ENCODE measurements at regions not wholly inside any gene's neighbourhood (a gene's known extent, or its start where the extent isn't known, plus 50 kb on each side); places are given as distances from the start of the nearest gene placed in this dataset.

DNA sequence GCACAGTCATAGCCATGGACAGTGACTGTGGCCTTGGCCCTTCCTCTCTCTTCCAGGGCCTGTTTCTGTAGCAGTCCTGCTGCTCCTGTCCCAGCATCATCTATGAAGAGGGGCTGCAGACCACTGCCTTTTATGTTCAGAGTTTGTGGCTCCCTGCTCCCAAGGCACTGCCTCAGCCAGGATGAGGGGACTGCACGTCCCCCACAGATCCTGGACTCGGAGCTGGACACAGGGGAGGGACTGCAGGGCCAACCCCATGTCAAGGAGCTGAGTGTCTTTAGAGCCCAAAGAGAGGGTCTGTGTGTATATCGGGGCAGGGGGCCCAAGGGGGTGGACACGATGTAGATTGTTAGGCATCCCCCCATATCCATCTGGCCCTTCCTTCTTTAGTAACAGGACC, 60.6 kb upstream of the DIO3 start:
- TF ChIP-seq, protein P1, sequence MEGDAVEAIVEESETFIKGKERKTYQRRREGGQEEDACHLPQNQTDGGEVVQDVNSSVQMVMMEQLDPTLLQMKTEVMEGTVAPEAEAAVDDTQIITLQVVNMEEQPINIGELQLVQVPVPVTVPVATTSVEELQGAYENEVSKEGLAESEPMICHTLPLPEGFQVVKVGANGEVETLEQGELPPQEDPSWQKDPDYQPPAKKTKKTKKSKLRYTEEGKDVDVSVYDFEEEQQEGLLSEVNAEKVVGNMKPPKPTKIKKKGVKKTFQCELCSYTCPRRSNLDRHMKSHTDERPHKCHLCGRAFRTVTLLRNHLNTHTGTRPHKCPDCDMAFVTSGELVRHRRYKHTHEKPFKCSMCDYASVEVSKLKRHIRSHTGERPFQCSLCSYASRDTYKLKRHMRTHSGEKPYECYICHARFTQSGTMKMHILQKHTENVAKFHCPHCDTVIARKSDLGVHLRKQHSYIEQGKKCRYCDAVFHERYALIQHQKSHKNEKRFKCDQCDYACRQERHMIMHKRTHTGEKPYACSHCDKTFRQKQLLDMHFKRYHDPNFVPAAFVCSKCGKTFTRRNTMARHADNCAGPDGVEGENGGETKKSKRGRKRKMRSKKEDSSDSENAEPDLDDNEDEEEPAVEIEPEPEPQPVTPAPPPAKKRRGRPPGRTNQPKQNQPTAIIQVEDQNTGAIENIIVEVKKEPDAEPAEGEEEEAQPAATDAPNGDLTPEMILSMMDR (IDR thresholded peaks at IDR 0.05; ENCODE audit: insufficient read depth, low read depth, low read length, missing control alignments): no peak
- no peak overlapping the region for H3K4me3 ChIP-seq (ENCODE audit: low read length)
- DNase-seq (ENCODE audit: low read depth): no peak

DNA sequence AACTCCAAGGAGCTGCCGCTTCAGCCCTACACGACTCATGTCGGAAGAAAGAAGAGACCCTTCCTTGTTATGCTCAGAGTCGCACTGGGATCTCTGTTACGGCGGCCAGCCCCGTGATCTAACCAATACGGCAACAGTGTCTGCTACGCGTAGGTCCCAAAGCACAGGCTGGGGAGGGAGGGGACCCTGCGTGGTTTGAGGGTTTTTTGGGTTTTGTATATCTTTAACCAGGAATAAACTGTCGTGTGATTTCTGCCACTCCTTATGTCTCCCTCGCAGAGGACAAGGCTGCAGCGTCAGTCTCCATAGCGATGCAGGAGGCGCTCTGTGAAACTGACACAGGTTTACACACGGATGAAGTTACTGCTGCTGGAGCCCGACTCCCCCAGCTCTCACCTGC, 60.0 kb upstream of the DIO3 start:
- H3K4me3 ChIP-seq (ENCODE audit: low read length): no peak overlapping the region
- no peak for DNase-seq (ENCODE audit: low read depth)

DNA sequence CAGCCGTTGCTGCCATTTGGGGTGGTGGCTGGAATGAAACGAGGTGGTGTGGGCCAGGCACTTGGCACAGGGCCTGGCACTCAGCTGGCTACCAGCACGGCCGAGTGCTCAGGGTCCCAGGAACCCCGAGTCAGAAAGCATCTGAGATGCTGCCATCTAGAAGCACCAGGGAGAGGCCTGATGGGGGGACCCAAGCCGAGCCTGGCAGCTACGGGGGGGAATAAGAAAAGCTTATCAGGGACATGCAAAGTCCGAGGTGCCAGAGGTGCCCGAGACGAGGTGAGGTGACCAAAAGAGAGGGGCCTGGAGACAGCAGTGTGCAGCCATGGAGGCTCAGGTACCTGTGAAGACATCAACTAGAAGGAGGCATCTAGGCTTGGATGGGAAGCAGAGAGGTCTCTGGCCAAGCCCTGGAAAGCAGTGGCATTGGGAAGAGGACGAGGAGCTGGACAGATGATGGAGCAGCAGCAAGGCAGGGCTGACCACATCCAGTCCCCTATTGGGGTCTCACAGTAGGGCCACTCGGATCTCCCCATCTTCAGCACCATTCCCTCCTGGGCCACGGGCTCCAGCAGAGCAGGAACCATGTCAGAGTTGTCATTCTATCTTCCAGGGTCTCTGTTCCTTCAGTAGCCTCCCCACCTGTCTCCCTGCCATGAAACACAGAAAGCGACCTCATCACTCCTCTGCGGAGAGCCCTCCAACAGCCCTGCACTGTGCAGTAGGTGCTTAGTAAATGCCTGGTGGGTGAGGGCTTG, 59.3 kb upstream of the DIO3 start:
- H3K4me3 ChIP-seq (ENCODE audit: low read length): no peak overlapping the region
- TF ChIP-seq, protein P1 (IDR thresholded peaks at IDR 0.05; ENCODE audit: insufficient read depth, low read depth, low read length, missing control alignments): no peak
- DNase-seq (ENCODE audit: low read depth): no peak

More for the DNA sequence above, 60.0 kb upstream of the DIO3 start:
- TF ChIP-seq, protein P1 (IDR thresholded peaks at IDR 0.05; ENCODE audit: insufficient read depth, low read depth, low read length, missing control alignments): no peak

DNA sequence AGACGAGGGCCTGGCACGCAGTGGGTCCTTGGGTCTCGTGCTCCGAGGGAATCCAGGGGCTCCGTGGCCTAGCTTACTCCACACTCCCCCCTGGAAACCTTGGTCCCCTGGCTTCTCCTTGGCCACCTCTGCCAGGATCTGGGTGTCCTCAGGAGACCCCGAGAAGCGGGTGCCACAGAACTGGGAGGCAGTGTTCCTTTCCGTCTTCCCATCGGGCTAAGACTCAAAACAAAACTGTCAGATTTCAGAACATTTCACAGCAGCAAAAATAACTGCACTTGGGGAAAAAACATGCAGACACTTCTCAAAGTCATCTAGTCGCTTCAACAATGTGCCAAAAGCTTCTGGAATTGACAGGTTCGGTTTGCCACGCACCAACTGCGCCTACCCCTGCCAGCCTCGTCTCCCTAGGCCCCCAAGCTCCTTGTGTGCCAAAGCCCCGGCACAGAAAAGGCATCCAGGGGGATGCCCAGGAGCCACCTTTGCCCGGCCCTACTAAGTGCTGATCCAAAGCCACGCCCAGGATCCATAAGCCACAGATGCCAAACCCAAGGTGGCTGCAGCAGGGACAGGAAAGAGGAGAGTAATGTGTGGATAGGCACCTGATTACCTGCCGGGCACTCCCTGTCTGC, 58.4 kb upstream of the DIO3 start:
- TF ChIP-seq, protein P1 (IDR thresholded peaks at IDR 0.05; ENCODE audit: insufficient read depth, low read depth, low read length, missing control alignments): no peak
- DNase-seq (ENCODE audit: low read depth): no peak
- no peak overlapping the region for H3K4me3 ChIP-seq (ENCODE audit: low read length)

DNA sequence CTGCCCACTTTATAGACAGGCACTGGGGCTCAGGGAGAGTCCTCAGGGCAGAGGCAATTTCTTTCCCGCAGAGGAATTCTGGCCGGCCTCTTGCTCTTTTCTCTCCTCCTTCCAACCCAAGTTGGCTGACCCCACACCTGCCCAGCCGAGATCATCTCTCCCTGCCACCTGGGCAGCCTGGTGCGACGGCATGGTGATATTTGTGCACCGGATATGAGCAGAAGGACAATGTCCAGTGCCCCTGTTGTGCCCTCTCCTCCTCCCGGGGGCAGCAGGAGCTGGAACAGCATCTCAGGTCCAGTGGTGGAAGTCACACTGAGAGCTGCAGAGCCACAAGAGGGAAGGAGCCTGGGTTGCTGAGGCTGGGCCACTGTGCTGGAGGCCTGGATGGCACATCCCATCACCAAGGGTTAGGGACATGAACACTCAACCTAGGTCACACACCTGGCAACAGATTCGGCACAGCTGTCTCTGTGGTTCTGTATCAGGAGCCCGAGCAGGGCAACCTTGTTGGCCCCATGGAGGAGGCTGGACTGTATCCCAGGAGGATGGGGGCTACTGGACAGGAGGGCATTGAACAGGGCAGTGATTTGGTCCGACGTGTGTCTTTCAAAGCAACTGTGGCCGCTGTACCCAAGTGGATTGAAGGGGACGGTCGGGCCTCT, 57.7 kb upstream of the DIO3 start:
- TF ChIP-seq, protein P1 (IDR thresholded peaks at IDR 0.05; ENCODE audit: insufficient read depth, low read depth, low read length, missing control alignments): no peak
- no peak for DNase-seq (ENCODE audit: low read depth)

DNA sequence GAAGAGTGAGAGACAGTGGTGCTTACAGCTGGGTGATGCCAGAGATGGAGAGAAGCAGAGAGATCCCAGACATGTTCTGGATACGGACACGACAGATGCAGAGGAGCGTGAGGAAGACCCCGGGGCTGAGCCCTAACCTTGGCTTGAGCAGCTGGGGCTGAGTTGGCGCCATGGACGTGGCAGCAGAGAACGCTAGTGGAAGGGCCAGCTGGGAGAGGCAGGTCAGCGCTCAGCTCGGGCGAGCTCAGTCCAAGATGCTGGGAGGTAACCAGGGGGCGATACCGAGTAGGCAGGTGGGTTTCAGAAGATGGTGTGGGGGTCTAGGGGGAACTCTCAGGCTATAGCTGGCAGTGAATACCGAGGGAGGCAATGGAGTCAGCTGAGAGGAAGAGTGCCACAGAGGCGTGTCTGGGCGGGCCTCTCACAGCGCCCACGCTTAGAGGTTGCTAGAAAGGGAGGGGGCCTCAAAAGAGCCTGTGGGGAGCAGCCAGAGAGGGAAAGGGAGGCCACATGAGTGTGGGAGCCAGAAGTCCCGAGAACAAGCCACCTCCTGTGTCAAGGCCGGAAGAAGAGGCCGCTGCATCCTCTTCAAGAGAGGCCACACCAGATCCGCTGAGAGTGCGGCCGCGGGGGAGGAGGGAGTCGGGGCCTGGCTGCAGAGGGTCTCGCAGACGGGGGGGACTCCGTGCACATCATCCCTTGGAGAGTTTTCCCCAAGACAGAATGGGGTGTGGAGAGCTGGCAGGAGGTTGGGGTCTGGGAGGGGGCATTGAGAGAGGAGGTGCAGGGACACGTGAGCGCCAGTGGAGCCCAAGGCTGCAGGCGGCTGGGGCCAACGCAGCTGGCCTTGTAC, 57.0 kb upstream of the DIO3 start:
- no peak overlapping the region for H3K4me3 ChIP-seq (ENCODE audit: low read length)
- TF ChIP-seq, protein P1 (IDR thresholded peaks at IDR 0.05; ENCODE audit: insufficient read depth, low read depth, low read length, missing control alignments): no peak
- DNase-seq (ENCODE audit: low read depth): no peak

More for the DNA sequence above, 57.7 kb upstream of the DIO3 start:
- H3K4me3 ChIP-seq (ENCODE audit: low read length): no peak overlapping the region

Measured in epithelial cell of esophagus (primary cell).